PC-3 (cell line): ENCODE measurements at regions not wholly inside any gene's neighbourhood (a gene's known extent, or its start where the extent isn't known, plus 50 kb on each side); places are given as distances from the start of the nearest gene placed in this dataset.

Experiments
- EZH2 ChIP-seq: fragments of 300-600 bp; sonication (generic); IDR thresholded peaks from one replicate; pipeline ENCODE4 v1.6.1; 2017; ENCODE audit warnings: antibody characterized with exemption, mild to moderate bottlenecking, low read length; ENCODE audit not compliant: unreplicated experiment
- TF ChIP-seq, protein P1 (sequence below): fragments of 300-600 bp; sonication (generic); conservative IDR thresholded peaks from 2 replicates; pipeline ENCODE4 v1.5.1; 2017; ENCODE audit warnings: antibody characterized with exemption, low read depth, mild to moderate bottlenecking, low read length

DNA sequence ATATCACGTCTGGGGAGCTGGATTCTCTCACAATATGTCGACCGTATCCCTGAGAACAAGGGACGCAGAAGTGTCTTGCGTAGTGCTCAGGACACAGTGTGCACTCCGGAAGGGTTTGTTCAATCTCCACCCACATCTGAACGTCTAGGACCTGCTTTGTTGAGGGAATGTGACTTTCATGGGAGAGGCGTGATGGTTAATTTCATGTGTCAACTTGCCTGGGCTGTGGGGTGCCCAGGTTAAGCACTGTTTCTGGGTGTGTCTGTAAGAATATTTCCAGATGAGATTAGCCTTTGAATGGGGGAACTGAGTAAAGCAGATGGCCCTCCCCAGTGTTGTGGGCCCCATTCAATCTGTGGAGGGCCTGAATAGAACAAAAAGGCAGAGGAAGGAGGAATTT is 80.4 kb upstream of the SFMBT2 start:
- no peak for TF ChIP-seq EZH2
- TF ChIP-seq, protein P1, sequence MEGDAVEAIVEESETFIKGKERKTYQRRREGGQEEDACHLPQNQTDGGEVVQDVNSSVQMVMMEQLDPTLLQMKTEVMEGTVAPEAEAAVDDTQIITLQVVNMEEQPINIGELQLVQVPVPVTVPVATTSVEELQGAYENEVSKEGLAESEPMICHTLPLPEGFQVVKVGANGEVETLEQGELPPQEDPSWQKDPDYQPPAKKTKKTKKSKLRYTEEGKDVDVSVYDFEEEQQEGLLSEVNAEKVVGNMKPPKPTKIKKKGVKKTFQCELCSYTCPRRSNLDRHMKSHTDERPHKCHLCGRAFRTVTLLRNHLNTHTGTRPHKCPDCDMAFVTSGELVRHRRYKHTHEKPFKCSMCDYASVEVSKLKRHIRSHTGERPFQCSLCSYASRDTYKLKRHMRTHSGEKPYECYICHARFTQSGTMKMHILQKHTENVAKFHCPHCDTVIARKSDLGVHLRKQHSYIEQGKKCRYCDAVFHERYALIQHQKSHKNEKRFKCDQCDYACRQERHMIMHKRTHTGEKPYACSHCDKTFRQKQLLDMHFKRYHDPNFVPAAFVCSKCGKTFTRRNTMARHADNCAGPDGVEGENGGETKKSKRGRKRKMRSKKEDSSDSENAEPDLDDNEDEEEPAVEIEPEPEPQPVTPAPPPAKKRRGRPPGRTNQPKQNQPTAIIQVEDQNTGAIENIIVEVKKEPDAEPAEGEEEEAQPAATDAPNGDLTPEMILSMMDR, result no peak
